AG10803 (cell line): ENCODE measurements at regions not wholly inside any gene's neighbourhood (a gene's known extent, or its start where the extent isn't known, plus 50 kb on each side); places are given as distances from the start of the nearest gene placed in this dataset.
A peak's percentile ranks its signal among the peaks of the same experiment; 100 is the strongest.

Experiments used
- DNase-seq: peaks from one replicate; pipeline ENCODE4 v3.0.0; 2010; ENCODE audit warnings: low read depth
- H3K4me3 ChIP-seq: 2 replicates; pipeline ENCODE4 v1.5.1; 2011; ENCODE audit warnings: mild to moderate bottlenecking, low read length, control low read depth
- TF ChIP-seq, protein P1 (sequence below): conservative IDR thresholded peaks from 2 replicates; pipeline ENCODE4 v1.5.1; 2011; ENCODE audit warnings: mild to moderate bottlenecking, low read length, control low read depth, inconsistent platforms

DNA sequence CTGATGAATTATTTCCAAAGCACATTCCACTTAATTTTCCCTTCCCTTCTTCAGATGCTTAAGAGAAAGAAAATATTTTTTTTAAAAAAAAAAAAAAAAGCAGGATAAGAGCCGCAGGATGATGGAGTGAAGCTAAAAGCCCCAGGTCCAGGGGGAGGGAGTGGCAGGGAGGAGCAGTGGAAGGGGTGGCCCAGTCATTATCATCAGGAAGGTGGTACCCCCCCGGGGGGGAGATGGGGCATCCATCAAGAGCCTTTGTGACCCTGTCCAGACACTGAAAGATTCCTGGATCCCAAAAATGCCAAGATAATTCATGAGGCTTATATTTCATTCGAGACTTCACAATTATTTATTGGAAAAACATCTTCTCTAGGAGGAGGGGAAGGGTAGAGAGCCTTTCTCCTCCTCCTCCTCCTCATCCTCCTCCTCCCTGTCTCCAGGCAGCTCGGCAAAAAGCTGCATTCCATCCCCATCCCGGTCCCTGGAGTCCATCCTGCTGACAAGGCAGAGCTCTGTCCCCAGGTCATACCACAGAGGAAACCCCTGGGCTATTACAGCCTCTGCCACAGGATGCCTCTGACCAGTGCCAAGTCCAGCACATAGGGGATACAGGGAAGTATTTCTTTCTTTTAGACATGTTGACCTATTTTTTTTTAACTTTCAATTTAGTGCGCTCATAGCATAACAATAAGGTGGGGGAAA is 125.3 kb downstream of the TWIST2 start:
- TF ChIP-seq, protein P1, sequence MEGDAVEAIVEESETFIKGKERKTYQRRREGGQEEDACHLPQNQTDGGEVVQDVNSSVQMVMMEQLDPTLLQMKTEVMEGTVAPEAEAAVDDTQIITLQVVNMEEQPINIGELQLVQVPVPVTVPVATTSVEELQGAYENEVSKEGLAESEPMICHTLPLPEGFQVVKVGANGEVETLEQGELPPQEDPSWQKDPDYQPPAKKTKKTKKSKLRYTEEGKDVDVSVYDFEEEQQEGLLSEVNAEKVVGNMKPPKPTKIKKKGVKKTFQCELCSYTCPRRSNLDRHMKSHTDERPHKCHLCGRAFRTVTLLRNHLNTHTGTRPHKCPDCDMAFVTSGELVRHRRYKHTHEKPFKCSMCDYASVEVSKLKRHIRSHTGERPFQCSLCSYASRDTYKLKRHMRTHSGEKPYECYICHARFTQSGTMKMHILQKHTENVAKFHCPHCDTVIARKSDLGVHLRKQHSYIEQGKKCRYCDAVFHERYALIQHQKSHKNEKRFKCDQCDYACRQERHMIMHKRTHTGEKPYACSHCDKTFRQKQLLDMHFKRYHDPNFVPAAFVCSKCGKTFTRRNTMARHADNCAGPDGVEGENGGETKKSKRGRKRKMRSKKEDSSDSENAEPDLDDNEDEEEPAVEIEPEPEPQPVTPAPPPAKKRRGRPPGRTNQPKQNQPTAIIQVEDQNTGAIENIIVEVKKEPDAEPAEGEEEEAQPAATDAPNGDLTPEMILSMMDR: no peak
- H3K4me3 ChIP-seq: no peak overlapping the region
- DNase-seq: peak; percentile 63

DNA sequence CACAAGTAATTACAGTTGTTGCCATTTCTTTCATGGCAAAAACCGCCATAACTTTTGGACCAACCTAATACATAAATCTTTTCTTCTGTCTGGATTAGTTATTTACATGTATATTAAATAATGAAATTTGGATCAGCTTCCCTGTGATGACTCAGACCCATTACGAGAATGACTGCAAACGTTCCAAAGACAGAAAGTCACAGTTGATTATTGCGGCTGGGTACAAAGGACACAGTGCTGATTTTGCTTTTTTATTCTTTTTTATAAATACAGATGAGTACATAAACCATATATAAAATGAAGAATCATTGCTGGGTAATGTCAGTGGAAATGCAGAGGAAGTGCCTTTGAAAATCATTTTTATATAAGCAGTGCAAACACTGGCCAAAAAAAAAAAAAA is 126.2 kb downstream of the TWIST2 start:
- TF ChIP-seq, protein P1: no peak
- DNase-seq: peak; percentile 60
- H3K4me3 ChIP-seq: no peak overlapping the region

DNA sequence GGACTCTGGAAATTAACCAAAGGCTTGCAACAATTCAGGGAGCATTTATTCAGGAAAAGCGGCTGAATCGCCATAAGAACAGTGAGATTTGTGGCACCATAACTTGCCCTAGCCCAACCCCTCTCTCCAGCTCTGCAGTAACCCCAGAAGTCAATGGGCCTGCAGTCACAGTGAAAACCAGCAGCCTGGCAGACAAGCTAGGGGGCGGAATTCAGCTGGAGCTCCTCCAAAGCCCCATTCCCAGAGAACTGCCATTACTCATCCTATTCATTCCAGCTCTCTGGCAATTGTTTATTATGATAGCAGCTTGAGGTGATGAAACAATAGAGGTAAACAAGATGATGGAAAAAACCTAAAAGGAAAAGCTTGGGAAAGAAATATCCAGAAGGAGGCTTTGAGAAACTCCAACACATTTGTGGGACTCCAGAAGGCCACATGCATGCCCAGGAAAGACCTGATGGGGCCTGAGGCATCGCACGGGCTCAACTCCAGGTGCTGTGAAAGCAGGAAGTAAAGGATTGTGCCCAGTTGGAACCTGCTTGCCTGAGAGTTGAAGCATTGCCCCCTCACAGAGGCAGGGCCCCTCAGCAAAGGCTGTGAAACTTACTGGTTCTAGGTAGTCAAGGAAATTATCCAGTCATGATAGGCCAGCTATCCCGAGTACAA is 126.7 kb downstream of the TWIST2 start:
- peak; percentile 92 for DNase-seq
- no peak overlapping the region for H3K4me3 ChIP-seq
- TF ChIP-seq, protein P1: peak; percentile 56

DNA sequence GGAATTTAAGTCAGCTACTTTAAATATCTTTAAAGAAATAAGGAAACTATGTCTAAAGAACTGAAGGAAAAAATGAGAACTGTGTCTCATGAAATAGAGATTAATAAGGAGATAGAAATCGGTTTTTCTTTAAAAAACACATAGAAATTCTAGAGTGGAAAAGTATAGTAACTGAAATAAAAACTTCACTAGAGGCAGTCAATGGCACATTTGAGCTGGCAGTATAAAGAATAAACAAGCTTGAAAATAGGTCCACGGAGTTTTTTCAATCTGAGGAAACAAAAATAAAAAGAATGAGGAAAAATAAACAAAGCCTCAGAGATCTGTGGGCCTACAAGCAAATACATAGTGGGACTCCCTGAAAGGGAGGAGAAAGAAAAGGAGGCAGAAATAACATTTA is 127.5 kb downstream of the TWIST2 start:
- DNase-seq: no peak
- TF ChIP-seq, protein P1: no peak
- no peak overlapping the region for H3K4me3 ChIP-seq

DNA sequence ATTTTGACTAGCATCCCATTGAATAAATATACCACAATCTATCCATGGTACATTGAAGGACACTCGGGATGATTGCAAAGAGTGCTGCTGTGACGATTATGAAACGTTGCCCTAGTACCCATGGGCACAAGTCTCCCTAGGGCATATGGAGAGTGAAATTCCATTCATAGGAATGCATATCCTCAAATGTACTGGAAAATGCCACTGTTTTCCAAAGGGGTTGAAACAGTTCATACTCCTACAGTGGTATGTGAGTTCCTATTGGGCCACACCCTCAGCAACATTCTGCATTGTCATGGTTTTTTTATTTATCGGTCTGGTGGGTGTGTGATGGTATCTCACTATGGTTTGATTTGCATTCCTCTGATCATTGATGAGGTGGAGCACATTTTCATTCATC is 130.6 kb downstream of the TWIST2 start:
- DNase-seq: peak; percentile 45
- no peak overlapping the region for H3K4me3 ChIP-seq
- TF ChIP-seq, protein P1: no peak

DNA sequence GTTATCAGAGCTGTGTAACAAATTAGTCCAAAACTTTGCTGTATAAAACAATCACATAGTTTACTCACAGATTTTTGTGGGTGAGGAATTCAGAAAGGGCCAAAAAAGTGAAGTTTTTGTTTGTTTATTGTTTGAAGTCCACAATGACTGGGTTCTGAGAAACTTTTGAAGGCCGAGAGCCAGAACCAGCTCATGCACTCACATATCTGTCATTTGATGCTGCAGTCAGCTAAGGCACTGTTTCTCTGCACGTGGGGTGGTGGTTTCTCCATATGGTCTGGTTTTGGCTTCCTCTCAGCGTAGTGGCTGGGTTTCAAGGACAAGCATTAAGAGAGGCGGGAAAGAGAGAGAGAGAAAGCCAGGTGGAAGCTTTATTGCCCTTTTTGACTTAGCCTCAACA is 131.8 kb downstream of the TWIST2 start:
- DNase-seq: no peak
- TF ChIP-seq, protein P1: no peak
- no peak overlapping the region for H3K4me3 ChIP-seq
